K562 (cell line): ENCODE measurements at regions not wholly inside any gene's neighbourhood (a gene's known extent, or its start where the extent isn't known, plus 50 kb on each side); places are given as distances from the start of the nearest gene placed in this dataset.
"Not testable (repeated sequence)": the region's sequence is repeated elsewhere in the genome, so short reads cannot be mapped to it uniquely, and the experiment has no call there.

Experiments
- ATAC-seq: fragments of 200-7000 bp; cut with Tn5 transposase; 3 replicates; pipeline ENCODE4 v1.9.1; 2020; ENCODE audit warnings: moderate library complexity
- BruUV-seq: library from RNA; stranded (reverse); fragments of 400-500 nt; replicated peaks from 2 replicates; lab custom pipeline; 2021; lab: Mats Ljungman, UMichigan
- CTCF ChIA-PET: fragments of 300-600 bp; formaldehyde crosslinking; extraction: SDS; loops from one replicate; lab custom pipeline; 2021; ENCODE audit warnings: low intra/inter-chr PET ratio; lab: Yijun Ruan, JAX
- POLR2A ChIA-PET: fragments of 300-600, 350-650 bp; sonication (Branson Sonifier 250); formaldehyde crosslinking; extraction: SDS; loops from one replicate; lab custom pipeline; 2021; ENCODE audit warnings: antibody characterized with exemption, inconsistent platforms; lab: Yijun Ruan, JAX
- DNase-seq, 4 experiments: peaks; one replicate each; pipeline versions ENCODE4 v3.0.0 to v3.0.0-alpha.2; 2011 to 2018; ENCODE audit warnings: low spot score in 3 of 4, mixed read lengths in 3 of 4; ENCODE audit errors: extremely low read depth in 1 of 4
- FAIRE-seq: peaks from 2 replicates; lab custom pipeline; 2011; peaks lifted over from hg19 to GRCh38; lab: Jason Lieb, UNC
- H2AFZ ChIP-seq: 2 replicates; pipeline ENCODE4 v1.6.0; 2011; ENCODE audit warnings: low read depth, low read length, control low read depth, inconsistent platforms
- H3K27ac ChIP-seq: fragments of 200-600 bp; 3 replicates; pipeline ENCODE4 v1.8.0; 2011; ENCODE audit warnings: low read depth, mild to moderate bottlenecking, control low read depth, inconsistent platforms, low read length, moderate library complexity, mixed read lengths; ENCODE audit errors: extremely low read depth
- H3K27me3 ChIP-seq, 2 experiments: fragments of 300-600 bp in 1 of 2; 2 replicates in 1 of 2; 3 replicates in 1 of 2; pipeline versions ENCODE4 v1.6.0 to v1.8.0; 2011; ENCODE audit warnings: inconsistent platforms in 2 of 2, low read length in 2 of 2, mild to moderate bottlenecking in 1 of 2, mixed read lengths in 1 of 2, moderate library complexity in 1 of 2; ENCODE audit not compliant: control insufficient read depth in 2 of 2, insufficient read depth in 2 of 2
- H3K36me3 ChIP-seq: fragments of 300-600 bp; 3 replicates; pipeline ENCODE4 v1.8.0; 2011; ENCODE audit warnings: mild to moderate bottlenecking, low read length, inconsistent platforms; ENCODE audit not compliant: control insufficient read depth, insufficient read depth
- H3K4me1 ChIP-seq, 2 experiments: fragments of 200-600 bp in 1 of 2; replicated peaks in 1 of 2; 2 replicates in 1 of 2; 3 replicates in 1 of 2; pipeline versions ENCODE4 v1.5.1 to v1.8.0; 2011; ENCODE audit warnings: inconsistent platforms in 2 of 2, low read length in 2 of 2, mild to moderate bottlenecking in 1 of 2, mixed read lengths in 1 of 2, moderate library complexity in 1 of 2; ENCODE audit not compliant: control insufficient read depth in 2 of 2, insufficient read depth in 2 of 2
- H3K4me2 ChIP-seq: 2 replicates; pipeline ENCODE4 v1.6.1; 2011; ENCODE audit warnings: low read length, control low read depth, inconsistent platforms, mixed read lengths; ENCODE audit not compliant: insufficient read depth
- H3K4me3 ChIP-seq: fragments of 200-600 bp; sonication (generic), shearing (Covaris generic); 2 replicates; pipeline ENCODE4 v1.5.1; 2016; ENCODE audit warnings: control low read depth, inconsistent platforms
- H3K79me2 ChIP-seq: fragments of 200-600 bp; 3 replicates; pipeline ENCODE4 v1.8.0; 2011; ENCODE audit warnings: low read length, inconsistent platforms; ENCODE audit not compliant: control insufficient read depth, insufficient read depth
- H3K9ac ChIP-seq, 2 experiments: 2 replicates each; pipeline versions ENCODE4 v1.6.0 to v1.6.1; 2011; ENCODE audit warnings: low read depth in 2 of 2, low read length in 2 of 2, control low read depth in 1 of 2, inconsistent platforms in 1 of 2, mild to moderate bottlenecking in 1 of 2, mixed read lengths in 1 of 2; ENCODE audit not compliant: insufficient read depth in 1 of 2
- H3K9me1 ChIP-seq: one replicate; pipeline ENCODE4 v1.6.0; 2011; ENCODE audit warnings: inconsistent platforms, mild to moderate bottlenecking, low read length, moderate library complexity; ENCODE audit not compliant: control insufficient read depth, insufficient read depth
- H3K9me3 ChIP-seq: replicated peaks from 2 replicates; pipeline ENCODE4 v1.5.1; 2011; ENCODE audit warnings: low read depth, low read length, inconsistent platforms; ENCODE audit not compliant: control insufficient read depth, insufficient read depth
- H4K20me1 ChIP-seq: replicated peaks from 2 replicates; pipeline ENCODE4 v1.6.1; 2011; ENCODE audit warnings: low read length, inconsistent platforms, mixed read lengths; ENCODE audit not compliant: control insufficient read depth, insufficient read depth
- NFIC ChIP-seq: fragments of 450-650 bp; IDR thresholded peaks from 2 replicates; pipeline ENCODE4 v1.6.1; 2017; ENCODE audit warnings: mild to moderate bottlenecking, inconsistent platforms
- RAD21 ChIP-seq, 2 experiments: fragments of 250-450 bp in 1 of 2; fragments of 450-650 bp in 1 of 2; sonication (Bioruptor Pico) in 1 of 2; formaldehyde crosslinking in 1 of 2; IDR thresholded peaks in 1 of 2; conservative IDR thresholded peaks in 1 of 2; 2 replicates each; pipeline versions ENCODE4 v1.4.0 to v1.8.0; 2020 to 2022; ENCODE audit warnings: mild to moderate bottlenecking in 2 of 2, moderate library complexity in 1 of 2
- WGBS: fragments of 100-300 bp; shearing (Covaris generic); methylation state at CpG from one replicate; pipeline ENCODE4 v1.1.6; 2016; ENCODE audit warnings: low coverage, mixed read lengths; ENCODE audit not compliant: insufficient coverage; ENCODE audit errors: missing lambda C conversion rate; 5-methylcytosine and 5-hydroxymethylcytosine counted together
- in situ Hi-C: fragments of 300-500 bp; cut with MboI; formaldehyde crosslinking; loops from 4 replicates; pipeline ENCODE4 v1.15.0; 2018; ENCODE audit warnings: inconsistent platforms, mixed read lengths
- intact Hi-C: fragments of 100-400 bp; cut with micrococcal nuclease; formaldehyde crosslinking; loops from 2 replicates; pipeline ENCODE4 v1.14.2; 2022
- TF ChIP-seq, protein P1 (sequence below), 3 experiments: IDR thresholded peaks in 2 of 3; conservative IDR thresholded peaks in 1 of 3; 2 replicates each; pipeline ENCODE4 v1.5.1; 2011 to 2012; ENCODE audit warnings: low read length in 3 of 3, mild to moderate bottlenecking in 3 of 3, control low read depth in 2 of 3, improper control_type of control experiment in 1 of 3, inconsistent platforms in 1 of 3, low read depth in 1 of 3, mixed read lengths in 1 of 3, moderate library complexity in 1 of 3; ENCODE audit not compliant: insufficient read depth in 2 of 3
- TF ChIP-seq, protein P2 (sequence below): sonication (generic); formaldehyde crosslinking; IDR thresholded peaks from 2 replicates; pipeline ENCODE4 v1.8.0; 2022; ENCODE audit warnings: missing genetic modification reagents, mild to moderate bottlenecking, moderate library complexity, borderline replicate concordance

DNA sequence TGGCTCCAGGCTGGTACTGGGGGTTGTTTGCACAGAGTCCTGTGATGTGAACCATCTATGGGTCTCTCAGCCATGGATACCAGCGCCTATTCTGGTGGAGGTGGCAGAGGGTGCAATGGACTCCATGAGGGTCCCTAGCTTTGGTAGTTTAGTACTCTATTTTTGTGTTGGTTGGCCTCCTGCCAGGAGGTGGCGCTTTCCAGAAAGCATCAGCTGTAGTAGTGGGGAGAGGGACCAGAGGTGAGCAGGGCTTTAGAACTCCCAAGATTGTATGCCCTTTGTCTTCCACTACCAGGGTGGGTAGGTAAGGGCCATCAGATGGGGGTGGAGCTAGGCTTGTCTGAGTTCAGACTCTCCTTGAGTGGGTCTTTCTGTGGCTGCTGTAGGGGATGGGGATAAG lies 177.6 kb downstream of the TM2D1 start:
- peak in 1 of 2 experiments; percentile 25; a peak in 1 of 4 replicates for TF ChIP-seq RAD21 (CRISPR knock-in tag; conservative IDR thresholded peaks at IDR 0.05 in 1 of 2, IDR thresholded peaks at IDR 0.05 in 1 of 2)
- TF ChIP-seq, protein P1, sequence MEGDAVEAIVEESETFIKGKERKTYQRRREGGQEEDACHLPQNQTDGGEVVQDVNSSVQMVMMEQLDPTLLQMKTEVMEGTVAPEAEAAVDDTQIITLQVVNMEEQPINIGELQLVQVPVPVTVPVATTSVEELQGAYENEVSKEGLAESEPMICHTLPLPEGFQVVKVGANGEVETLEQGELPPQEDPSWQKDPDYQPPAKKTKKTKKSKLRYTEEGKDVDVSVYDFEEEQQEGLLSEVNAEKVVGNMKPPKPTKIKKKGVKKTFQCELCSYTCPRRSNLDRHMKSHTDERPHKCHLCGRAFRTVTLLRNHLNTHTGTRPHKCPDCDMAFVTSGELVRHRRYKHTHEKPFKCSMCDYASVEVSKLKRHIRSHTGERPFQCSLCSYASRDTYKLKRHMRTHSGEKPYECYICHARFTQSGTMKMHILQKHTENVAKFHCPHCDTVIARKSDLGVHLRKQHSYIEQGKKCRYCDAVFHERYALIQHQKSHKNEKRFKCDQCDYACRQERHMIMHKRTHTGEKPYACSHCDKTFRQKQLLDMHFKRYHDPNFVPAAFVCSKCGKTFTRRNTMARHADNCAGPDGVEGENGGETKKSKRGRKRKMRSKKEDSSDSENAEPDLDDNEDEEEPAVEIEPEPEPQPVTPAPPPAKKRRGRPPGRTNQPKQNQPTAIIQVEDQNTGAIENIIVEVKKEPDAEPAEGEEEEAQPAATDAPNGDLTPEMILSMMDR (IDR thresholded peaks at IDR 0.05 in 2 of 3, conservative IDR thresholded peaks at IDR 0.05 in 1 of 3; ENCODE audit: insufficient read depth in 2 of 3, low read depth in 1 of 3, low read length in 3 of 3), result peak; percentile 31 to 43 (median 33); a peak in 4 of 6 replicates
- peak; percentile 61 for TF ChIP-seq NFIC
- TF ChIP-seq, protein P2, sequence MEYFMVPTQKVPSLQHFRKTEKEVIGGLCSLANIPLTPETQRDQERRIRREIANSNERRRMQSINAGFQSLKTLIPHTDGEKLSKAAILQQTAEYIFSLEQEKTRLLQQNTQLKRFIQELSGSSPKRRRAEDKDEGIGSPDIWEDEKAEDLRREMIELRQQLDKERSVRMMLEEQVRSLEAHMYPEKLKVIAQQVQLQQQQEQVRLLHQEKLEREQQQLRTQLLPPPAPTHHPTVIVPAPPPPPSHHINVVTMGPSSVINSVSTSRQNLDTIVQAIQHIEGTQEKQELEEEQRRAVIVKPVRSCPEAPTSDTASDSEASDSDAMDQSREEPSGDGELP, result 0 out of 2 replicates have a peak, but pooled peaks have one; percentile 15
- TF ChIP-seq, all 486 proteins: peak for 4; not testable (repeated sequence) for 482
- not testable (repeated sequence) for ATAC-seq

DNA sequence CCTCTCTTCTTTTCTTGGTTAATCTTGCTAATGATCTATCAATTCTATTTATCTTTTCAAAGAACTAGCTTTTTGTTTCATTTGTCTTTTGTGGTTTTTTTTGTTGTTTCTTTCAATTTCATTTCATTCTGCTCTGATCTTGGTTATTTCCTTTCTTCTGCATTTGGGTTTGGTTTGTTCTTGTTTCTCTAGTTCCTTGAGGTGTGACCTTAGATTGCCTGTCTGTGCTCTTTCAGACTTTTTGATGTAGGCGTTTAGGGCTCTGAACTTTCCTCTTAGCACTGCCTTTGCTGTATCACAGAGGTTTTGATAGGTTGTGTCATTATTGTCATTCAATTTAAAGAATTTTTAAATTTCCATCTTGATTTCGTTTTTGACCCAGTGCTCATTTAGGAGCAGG lies 180.1 kb downstream of the TM2D1 start:
- H3K9ac ChIP-seq, CTCF ChIA-PET, intact Hi-C loops, H3K4me1 ChIP-seq, H3K4me3 ChIP-seq, H3K9me3 ChIP-seq, H3K27ac ChIP-seq, H4K20me1 ChIP-seq, H3K4me2 ChIP-seq, BruUV-seq, DNase-seq, H3K9me1 ChIP-seq, ATAC-seq, in situ Hi-C loops, H2AFZ ChIP-seq, H3K36me3 ChIP-seq, H3K79me2 ChIP-seq, H3K27me3 ChIP-seq, FAIRE-seq: not testable (repeated sequence)
- POLR2A ChIA-PET, result interaction anchor here (0.8 kb wide), 1 partner anchor 43 kb away, joined by 3 read pairs; no protein-coding TSS in a partner anchor
- 4% methylated on average over 2 of the region's 2 CpGs for WGBS

More for the DNA sequence above, 177.6 kb downstream of the TM2D1 start:
- H3K27ac ChIP-seq, H3K4me3 ChIP-seq, H3K36me3 ChIP-seq, H3K4me2 ChIP-seq, H3K9ac ChIP-seq, H3K4me1 ChIP-seq, CTCF ChIA-PET, H3K9me1 ChIP-seq, BruUV-seq, H3K79me2 ChIP-seq, H4K20me1 ChIP-seq, in situ Hi-C loops, FAIRE-seq, H2AFZ ChIP-seq, H3K27me3 ChIP-seq, H3K9me3 ChIP-seq: not testable (repeated sequence)
- peak in 1 of 4 experiments; percentile 17 for DNase-seq
- 0% methylated on average over 2 of the region's 2 CpGs for WGBS
- intact Hi-C loops, result loop anchor here (2.0 kb wide), 1 partner anchor 305 kb away; no protein-coding TSS in a partner anchor
- POLR2A ChIA-PET, result interaction anchor here (0.6 kb wide), 1 partner anchor 12 kb away, joined by 3 read pairs; no protein-coding TSS in a partner anchor

DNA sequence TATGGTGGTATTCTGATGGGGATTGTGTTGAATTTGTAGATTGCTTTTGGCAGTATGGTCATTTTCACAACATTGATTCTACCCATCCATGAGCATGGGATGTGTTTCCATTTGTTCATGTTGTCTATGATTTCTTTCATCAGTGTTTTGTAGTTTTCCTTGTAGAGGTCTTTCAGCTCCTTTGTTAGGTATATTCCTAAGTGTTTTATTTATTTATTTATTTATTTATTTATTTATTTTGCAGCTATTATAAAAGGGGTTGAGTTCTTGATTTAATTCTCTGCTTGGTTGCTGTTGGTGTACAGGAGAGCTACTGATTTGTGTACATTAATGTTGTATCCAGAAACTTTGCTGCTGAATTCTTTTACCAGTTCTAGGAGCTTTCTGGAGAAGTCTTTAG lies 181.4 kb downstream of the TM2D1 start:
- BruUV-seq, H3K4me2 ChIP-seq, intact Hi-C loops, H3K9me3 ChIP-seq, H3K27ac ChIP-seq, H3K36me3 ChIP-seq, H4K20me1 ChIP-seq, CTCF ChIA-PET, H3K9ac ChIP-seq, H3K4me3 ChIP-seq, H3K4me1 ChIP-seq, H3K9me1 ChIP-seq, H2AFZ ChIP-seq, in situ Hi-C loops, ATAC-seq, DNase-seq, FAIRE-seq, H3K79me2 ChIP-seq, POLR2A ChIA-PET: not testable (repeated sequence)
- H3K27me3 ChIP-seq, result peaks cover 0 to 11% of the 10 kb centered on the region in 2 experiments; a peak in 2 of 5 replicates
